ENCODE measurements at regions not wholly inside any gene's neighbourhood (a gene's known extent, or its start where the extent isn't known, plus 50 kb on each side); places are given as distances from the start of the nearest gene placed in this dataset. TPM values are rescaled to one million over a fixed set of nuclear protein-coding genes. Genes with fewer than 3 reads are reported as not detected.

DNA sequence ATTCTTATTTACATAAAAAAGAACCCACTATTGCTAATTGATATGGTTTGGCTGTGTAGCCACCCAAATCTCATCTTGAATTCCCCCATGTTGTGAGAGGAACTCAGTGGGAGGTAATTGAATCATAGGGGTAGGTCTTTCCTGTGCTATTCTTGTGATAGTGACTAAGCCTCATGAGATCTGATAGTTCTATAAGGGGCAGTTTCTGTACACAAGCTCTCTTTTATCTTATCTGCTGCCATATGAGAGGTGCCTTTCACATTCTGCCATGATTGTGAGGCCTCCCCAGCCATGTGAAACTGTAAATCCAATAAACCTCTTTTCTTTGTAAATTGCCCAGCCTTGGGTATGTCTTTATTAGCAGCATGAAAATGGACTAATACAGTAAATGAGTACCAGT is 58.2 kb upstream of the PRR16 start:
- H3K4me3 ChIP-seq (ENCODE audit: low read depth, low read length): no peak overlapping the region
- DNase-seq (ENCODE audit: low read depth): peak; percentile 74
- no peak for TF ChIP-seq CTCF (IDR thresholded peaks at IDR 0.05; ENCODE audit: insufficient read depth, low read length)

- DNase-seq (ENCODE audit: low read depth): peak; percentile 72
- TF ChIP-seq CTCF (IDR thresholded peaks at IDR 0.05; ENCODE audit: insufficient read depth, low read length): no peak
Measured at GRCh38 chr5:120413686-120414085, 50.4 kb upstream of the PRR16 start.

More at GRCh38 chr5:120413686-120414085, 50.4 kb upstream of the PRR16 start:
- no peak overlapping the region for H3K4me3 ChIP-seq (ENCODE audit: low read depth, low read length)

Small RNA genes lying in the stretch of these regions (small RNA-seq; reads per million reads assigned to genes)
- gene RNU6-718P: not detected

All from fibroblast of the aortic adventitia (primary cell).